ENCODE measurements at regions not wholly inside any gene's neighbourhood (a gene's known extent, or its start where the extent isn't known, plus 50 kb on each side); places are given as distances from the start of the nearest gene placed in this dataset.

GRCh38 chr7:91564541-91564940, 300.3 kb downstream of the FZD1 start:
- TF ChIP-seq CTCF (IDR thresholded peaks at IDR 0.05) (no peak), ZFX (IDR thresholded peaks at IDR 0.05; ENCODE audit: borderline replicate concordance) (no peak)

Data from 22Rv1 (cell line).